K562 (cell line): ENCODE measurements at regions not wholly inside any gene's neighbourhood (a gene's known extent, or its start where the extent isn't known, plus 50 kb on each side); places are given as distances from the start of the nearest gene placed in this dataset.

ENCODE experiments used
- LCOR ChIP-seq: sonication (generic); formaldehyde crosslinking; IDR thresholded peaks from 2 replicates; pipeline ENCODE4 v1.8.0; 2022; ENCODE audit warnings: mild to moderate bottlenecking, missing genetic modification reagents
- MEF2D ChIP-seq: conservative IDR thresholded peaks from 2 replicates; pipeline ENCODE4 v1.6.1; 2016; ENCODE audit warnings: low read depth, missing genetic modification characterization, missing compliant biosample characterization
- MEIS2 ChIP-seq: fragments of 450-650 bp; IDR thresholded peaks from 2 replicates; pipeline ENCODE4 v1.6.1; 2014; ENCODE audit warnings: mild to moderate bottlenecking; ENCODE audit not compliant: partially characterized antibody
- NCOA4 ChIP-seq: fragments of 450-650 bp; IDR thresholded peaks from 2 replicates; pipeline ENCODE4 v1.6.1; 2018; ENCODE audit warnings: mild to moderate bottlenecking; ENCODE audit not compliant: partially characterized antibody
- ZNF57 ChIP-seq: fragments of 450-650 bp; formaldehyde crosslinking; IDR thresholded peaks from 2 replicates; pipeline ENCODE4 v1.4.0; 2020; ENCODE audit warnings: mild to moderate bottlenecking, moderate library complexity
- ZNF79 ChIP-seq: fragments of 250-450 bp; sonication (Bioruptor Pico); IDR thresholded peaks from 2 replicates; pipeline ENCODE4 v1.4.0; 2020; ENCODE audit warnings: low read depth, mild to moderate bottlenecking, moderate library complexity
- TF ChIP-seq, protein P1 (sequence below), 2 experiments: fragments of 450-650 bp in 1 of 2; sonication (generic) in 1 of 2; formaldehyde crosslinking in 1 of 2; IDR thresholded peaks; 2 replicates each; pipeline versions ENCODE4 v1.7.1 to v1.9.0; 2016 to 2022; ENCODE audit warnings: inconsistent platforms in 1 of 2, mild to moderate bottlenecking in 1 of 2, missing genetic modification reagents in 1 of 2

DNA sequence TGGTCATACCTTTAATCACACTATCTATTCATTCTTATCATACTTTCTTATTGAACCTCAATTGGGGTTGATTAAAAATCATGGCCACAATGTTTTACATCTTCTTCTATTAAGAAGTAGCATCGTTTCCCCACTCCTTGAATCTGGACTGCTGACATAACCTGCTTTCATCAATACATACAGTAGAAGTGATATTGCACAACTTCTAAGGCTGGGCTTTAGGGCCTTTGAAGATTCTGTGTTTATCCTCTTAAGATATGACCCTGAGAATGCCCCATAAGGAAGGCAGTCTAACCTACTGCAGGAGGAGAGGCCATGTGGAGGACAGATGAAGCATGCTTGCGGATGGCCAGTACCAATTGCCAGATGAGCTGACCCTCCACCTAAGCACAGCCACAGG, 1142.8 kb upstream of the SEL1L start (continued):
- TF ChIP-seq, protein P1, sequence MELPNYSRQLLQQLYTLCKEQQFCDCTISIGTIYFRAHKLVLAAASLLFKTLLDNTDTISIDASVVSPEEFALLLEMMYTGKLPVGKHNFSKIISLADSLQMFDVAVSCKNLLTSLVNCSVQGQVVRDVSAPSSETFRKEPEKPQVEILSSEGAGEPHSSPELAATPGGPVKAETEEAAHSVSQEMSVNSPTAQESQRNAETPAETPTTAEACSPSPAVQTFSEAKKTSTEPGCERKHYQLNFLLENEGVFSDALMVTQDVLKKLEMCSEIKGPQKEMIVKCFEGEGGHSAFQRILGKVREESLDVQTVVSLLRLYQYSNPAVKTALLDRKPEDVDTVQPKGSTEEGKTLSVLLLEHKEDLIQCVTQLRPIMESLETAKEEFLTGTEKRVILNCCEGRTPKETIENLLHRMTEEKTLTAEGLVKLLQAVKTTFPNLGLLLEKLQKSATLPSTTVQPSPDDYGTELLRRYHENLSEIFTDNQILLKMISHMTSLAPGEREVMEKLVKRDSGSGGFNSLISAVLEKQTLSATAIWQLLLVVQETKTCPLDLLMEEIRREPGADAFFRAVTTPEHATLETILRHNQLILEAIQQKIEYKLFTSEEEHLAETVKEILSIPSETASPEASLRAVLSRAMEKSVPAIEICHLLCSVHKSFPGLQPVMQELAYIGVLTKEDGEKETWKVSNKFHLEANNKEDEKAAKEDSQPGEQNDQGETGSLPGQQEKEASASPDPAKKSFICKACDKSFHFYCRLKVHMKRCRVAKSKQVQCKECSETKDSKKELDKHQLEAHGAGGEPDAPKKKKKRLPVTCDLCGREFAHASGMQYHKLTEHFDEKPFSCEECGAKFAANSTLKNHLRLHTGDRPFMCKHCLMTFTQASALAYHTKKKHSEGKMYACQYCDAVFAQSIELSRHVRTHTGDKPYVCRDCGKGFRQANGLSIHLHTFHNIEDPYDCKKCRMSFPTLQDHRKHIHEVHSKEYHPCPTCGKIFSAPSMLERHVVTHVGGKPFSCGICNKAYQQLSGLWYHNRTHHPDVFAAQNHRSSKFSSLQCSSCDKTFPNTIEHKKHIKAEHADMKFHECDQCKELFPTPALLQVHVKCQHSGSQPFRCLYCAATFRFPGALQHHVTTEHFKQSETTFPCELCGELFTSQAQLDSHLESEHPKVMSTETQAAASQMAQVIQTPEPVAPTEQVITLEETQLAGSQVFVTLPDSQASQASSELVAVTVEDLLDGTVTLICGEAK (IDR thresholded peaks at IDR 0.05) = no peak
- TF ChIP-seq, protein P1 (CRISPR knock-in tag; IDR thresholded peaks at IDR 0.05) = no peak
- TF ChIP-seq MEIS2 = no peak
- TF ChIP-seq MEF2D = no peak
- no peak for TF ChIP-seq NCOA4
- TF ChIP-seq LCOR (CRISPR knock-in tag) = no peak
- no peak for TF ChIP-seq ZNF79 (CRISPR knock-in tag)
- no peak for TF ChIP-seq ZNF57 (CRISPR knock-in tag)
